A673 (cell line): ENCODE measurements at regions not wholly inside any gene's neighbourhood (a gene's known extent, or its start where the extent isn't known, plus 50 kb on each side); places are given as distances from the start of the nearest gene placed in this dataset.

Experiments
- EZH2 ChIP-seq: fragments of 200-600 bp; sonication (generic); IDR thresholded peaks from 2 replicates; pipeline ENCODE4 v1.6.1; 2017; ENCODE audit warnings: borderline replicate concordance, low read depth, mild to moderate bottlenecking, mixed read lengths, antibody characterized with exemption, low read length; ENCODE audit not compliant: poor library complexity, severe bottlenecking
- TF ChIP-seq, protein P1 (sequence below): fragments of 300-800, 200-600 bp; sonication (generic); conservative IDR thresholded peaks from 2 replicates; pipeline ENCODE4 v1.5.1; 2017; ENCODE audit warnings: low read depth, mild to moderate bottlenecking, antibody characterized with exemption, low read length, moderate library complexity, mixed read lengths

DNA sequence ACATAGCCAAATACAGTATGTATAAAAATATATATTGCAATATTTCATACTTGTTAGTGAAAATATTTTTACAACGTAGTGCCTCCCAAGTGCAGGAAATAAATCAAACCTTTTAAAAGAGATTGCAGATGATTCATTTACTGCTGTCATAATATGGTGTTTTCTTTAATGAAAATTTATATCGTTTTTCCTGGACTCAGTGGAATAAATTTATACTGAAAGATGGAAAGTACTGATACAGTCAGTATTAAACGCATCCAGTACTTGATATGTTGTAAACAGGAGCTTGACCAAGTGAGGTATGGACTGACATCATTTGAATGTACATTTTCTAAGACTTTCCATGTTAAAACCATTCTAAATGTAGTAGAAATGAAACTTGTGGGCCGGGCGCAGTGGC lies 143.4 kb upstream of the ZNF608 start:
- TF ChIP-seq, protein P1, sequence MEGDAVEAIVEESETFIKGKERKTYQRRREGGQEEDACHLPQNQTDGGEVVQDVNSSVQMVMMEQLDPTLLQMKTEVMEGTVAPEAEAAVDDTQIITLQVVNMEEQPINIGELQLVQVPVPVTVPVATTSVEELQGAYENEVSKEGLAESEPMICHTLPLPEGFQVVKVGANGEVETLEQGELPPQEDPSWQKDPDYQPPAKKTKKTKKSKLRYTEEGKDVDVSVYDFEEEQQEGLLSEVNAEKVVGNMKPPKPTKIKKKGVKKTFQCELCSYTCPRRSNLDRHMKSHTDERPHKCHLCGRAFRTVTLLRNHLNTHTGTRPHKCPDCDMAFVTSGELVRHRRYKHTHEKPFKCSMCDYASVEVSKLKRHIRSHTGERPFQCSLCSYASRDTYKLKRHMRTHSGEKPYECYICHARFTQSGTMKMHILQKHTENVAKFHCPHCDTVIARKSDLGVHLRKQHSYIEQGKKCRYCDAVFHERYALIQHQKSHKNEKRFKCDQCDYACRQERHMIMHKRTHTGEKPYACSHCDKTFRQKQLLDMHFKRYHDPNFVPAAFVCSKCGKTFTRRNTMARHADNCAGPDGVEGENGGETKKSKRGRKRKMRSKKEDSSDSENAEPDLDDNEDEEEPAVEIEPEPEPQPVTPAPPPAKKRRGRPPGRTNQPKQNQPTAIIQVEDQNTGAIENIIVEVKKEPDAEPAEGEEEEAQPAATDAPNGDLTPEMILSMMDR, result no peak
- TF ChIP-seq EZH2, result no peak
